ENCODE measurements at regions not wholly inside any gene's neighbourhood (a gene's known extent, or its start where the extent isn't known, plus 50 kb on each side); places are given as distances from the start of the nearest gene placed in this dataset.

DNA sequence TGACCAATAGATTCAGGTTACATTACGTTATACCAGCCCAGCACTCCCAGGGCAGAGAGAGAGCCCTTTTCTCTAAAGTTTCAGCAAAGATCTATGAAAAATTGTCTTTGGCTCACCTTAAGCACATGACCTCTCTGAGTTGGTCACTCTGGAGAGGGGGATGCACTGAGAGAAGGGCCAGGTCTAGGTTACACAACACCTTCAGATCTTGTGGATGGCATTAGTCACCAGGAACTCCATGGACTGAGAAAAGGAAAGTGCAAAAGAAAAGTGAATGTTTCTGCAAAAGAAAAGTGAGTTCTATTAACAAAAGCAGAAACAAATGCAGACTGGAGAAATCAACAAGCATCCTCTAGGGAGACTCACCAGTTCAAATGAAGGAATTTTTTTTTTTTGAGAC lies 253.3 kb upstream of the SALL1 start:
- no peak for DNase-seq (ENCODE audit: low read depth in 2 of 3, low spot score in 1 of 3)

DNA sequence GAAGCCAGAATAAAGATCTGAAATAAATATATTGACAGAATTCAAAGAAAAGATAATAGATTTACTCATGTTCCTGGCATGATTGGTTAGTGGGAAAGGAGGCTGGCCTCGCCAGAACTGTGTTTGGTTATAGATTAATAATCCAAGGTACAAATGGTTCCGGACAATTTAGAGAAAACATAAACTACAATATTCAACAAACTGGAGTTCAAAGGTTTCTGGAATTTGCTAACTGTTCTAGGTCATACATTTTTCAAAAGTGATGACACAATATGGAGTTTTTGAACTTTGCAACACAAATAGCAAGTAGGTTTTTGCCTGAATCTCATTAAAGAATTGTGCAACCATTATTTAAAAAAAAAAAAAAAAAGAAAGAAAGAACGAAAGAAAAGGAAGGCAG lies 251.7 kb upstream of the SALL1 start:
- DNase-seq (ENCODE audit: low read depth in 2 of 3, low spot score in 1 of 3) = no peak

DNA sequence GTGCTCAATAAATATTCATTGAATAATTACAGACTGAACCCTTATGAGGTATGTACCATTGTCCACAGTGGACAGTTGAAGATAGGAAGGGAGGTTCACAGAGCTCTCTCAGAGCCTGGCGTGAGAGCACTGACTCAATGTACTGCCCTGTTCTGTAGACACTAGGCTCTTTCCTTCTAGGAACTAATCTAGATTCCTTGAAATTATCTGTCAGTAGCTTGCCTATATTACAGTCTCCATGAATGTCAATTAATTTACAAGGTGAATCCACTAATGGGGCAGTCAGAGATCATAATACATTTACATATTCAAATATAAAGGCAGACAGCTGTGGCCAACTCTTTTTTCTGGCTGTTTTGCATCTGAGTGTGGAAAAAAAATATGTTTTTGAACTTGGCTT lies 251.2 kb upstream of the SALL1 start:
- DNase-seq (ENCODE audit: low read depth in 2 of 3, low spot score in 1 of 3) = no peak

DNA sequence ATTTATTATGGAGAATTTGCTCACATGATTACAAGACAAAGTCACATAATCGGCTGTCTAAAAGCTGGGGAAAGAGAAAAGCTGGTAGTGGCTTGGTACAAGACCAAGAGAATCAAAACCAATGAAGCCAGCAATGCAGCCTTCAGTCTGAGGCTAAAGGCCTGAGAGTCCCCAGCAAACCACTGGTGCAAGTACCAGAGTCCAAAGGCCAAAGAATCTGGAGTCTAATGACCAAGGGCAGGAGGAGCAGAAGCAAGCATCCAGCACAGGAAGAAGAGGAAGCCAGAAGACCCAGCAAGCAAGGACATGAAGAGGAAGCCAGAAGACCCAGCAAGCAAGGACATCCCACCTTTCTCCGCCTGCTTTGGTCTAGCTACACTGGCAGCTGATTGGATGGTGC lies 250.6 kb upstream of the SALL1 start:
- no peak for DNase-seq (ENCODE audit: low read depth in 2 of 3, low spot score in 1 of 3)

DNA sequence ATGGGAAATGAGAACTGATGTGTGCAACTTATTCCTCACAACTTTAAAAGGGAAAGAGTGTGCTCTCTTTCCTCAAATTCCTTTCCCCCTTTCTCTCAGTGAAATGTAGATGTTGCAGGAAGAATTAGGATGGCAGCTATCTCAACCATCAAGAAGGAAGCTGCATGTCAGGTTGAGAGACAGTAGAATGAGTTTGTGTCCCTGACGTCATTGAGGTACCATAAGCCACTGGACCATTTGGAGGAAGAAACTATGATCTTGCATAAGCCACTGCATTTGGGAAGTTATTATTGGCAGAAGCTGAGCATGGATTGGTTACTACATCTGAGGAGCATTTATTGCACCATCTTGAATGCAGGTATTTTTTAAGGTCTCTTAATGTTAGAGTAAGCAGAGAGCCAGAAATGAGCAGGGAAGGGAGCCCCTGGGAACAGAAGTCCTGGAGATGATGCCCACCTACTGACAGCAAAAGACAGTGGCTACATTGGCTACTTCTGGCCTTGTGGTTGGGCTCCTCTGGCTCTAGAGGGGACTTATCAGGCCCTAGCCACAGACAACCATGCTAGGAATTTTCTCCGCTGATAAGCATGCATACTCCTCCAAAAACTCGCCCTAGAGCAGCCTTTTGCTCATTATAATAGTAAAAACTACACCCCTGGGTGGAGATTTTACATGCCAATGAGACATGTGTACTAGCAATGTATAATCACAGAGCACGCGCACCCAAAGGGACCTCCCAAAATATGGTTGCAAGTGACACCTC lies 249.0 kb upstream of the SALL1 start:
- DNase-seq (ENCODE audit: low read depth in 2 of 3, low spot score in 1 of 3) = no peak

DNA sequence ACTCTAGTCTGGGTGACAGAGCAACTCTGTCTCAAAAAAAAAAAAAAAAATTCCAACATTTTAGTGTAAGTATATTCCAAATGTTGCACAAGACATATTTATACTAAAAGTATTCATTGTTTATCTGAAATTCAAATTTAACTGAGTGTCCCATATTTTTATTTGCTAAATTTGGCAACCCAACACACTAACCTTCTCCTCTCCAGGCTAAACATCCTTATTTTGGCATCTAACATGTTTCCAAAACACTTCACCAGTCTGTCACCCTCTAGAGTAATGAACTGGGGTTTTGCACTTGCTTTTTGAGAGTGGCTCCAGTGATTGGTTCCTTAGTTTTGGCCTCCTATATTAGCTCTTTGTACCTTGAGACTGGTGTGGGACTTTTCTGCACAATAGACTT lies 243.4 kb upstream of the SALL1 start:
- DNase-seq (ENCODE audit: low read depth in 2 of 3, low spot score in 1 of 3) = no peak

DNA sequence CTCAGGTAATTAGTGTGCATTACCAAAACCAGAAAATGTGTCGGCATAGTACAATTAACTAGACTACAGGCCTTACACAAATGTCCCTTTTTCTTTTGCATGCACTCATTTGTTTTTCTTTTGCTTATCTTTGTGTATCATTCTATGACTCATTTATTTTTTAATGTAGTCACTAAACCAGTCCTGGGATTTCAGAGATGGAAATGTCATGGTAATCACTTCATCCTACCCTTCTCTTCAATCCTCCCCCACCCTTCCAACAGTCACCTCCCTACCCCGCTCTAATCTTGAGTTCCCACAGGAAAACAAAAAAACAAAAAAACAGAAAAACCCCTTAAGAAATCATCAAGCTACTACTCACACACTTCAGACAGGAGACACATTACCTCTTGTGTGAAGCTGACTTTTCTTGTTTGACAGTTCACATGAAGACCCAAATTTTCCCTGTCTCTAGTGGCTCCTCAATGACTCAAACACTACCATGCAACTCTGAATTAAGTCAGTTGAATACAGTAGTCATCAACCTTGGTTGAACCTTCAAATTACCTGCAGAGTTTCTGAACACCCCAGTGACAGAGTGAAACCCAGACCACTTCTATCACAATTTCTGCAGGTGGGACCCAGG lies 242.4 kb upstream of the SALL1 start:
- DNase-seq (ENCODE audit: low read depth in 2 of 3, low spot score in 1 of 3) = no peak

DNA sequence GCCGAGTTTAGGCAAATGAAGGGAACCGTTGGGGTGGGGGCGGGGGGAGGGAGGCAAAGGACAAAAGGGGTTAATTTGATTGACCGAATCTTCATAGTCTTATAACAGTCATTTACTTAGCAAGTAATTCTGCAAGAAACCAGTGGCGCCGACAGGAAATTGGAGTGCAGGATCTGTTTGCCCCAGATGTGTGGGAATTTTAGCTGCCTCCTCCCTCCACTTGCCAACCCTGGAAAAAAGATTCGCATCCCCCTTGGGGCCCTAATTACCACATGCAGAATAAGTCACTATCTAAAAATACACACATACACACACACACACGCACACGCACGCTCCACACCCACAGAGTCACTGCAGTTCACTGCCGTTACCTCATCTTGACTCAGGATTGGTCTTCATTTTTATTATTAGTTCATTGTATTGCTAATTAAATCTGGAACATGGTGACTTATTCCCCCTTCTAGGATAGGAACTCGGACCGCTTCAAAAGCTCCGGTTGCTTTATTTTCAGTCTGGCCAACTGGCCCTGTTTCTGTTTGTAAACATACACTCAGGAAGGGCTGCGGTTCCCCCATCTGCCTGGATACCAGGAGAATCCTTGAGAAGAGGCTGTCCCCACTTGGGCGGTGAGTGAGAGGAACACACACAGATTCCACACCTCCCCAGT lies 241.6 kb upstream of the SALL1 start:
- DNase-seq (ENCODE audit: low read depth in 2 of 3, low spot score in 1 of 3) = no peak

DNA sequence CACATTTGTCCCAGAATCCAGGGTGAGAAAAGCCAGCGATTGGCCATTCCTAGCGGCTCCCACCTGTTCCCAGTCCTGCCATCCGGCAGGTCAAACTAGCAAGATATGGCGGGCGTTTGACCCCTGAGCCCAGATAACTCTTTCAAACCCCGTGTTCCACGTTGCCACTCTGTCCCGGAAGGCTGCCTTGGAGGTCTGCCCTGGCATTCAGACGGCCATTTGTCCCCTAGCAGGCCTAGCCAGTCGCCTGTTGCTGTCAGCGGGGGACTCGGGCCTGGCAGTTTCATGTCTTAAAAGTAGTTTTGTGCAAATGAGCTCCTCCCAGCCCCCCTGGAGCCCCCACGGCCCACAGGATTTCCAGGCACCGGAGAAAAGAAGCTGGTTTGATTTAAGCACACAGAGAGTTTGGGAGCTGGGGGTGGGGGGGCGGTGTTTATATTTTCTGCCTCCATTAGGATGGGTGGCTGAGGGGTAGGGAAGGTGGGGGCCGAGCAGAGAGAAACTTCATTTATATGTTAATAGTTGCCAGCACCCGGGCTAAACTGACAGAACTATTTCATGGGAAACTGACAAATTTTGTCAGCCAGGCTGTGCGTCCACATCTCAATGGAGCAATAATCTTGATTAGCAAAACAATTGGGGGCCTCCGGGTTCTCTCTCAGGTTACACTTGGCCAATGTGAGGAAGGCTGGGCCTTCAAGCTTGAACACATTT lies 240.9 kb upstream of the SALL1 start:
- no peak for DNase-seq (ENCODE audit: low read depth in 2 of 3, low spot score in 1 of 3)

DNA sequence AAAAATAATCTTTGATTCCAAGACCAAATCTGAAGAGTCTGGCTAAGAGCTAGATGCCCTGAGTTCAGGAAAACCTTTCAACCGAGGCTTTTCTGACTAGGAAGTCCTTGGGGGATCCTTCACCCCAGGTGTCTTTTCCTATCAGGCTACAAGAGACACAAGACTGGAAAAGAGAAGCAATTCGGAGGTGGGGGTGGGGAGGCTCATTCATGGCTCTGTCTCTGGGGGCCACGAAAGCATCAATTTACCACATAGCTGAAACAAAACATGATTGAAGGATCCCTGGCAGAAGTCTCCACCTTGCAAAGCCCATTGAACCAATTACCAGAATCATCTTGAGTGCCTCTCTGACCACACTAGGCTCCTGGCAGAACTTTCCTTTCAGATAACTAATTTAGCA lies 239.8 kb upstream of the SALL1 start:
- DNase-seq (ENCODE audit: low read depth in 2 of 3, low spot score in 1 of 3) = no peak

DNA sequence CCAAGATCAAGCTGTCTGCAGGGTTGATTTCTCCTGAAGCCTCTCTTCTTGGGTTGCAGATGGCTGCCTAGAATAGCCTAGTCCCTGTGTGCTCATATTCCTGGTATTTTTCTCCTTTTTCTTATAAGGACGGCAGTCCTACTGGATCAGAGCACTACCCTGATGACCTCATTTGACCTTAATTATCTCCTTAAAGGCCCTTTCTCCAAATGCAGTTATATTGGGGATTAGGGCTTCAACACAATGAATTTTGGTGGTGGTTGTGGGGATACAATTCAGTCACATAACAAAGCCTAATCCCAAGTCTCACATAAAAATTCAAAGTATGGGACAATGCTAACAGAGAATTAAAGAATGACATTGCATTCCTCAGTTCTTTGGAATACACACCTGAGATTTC lies 238.8 kb upstream of the SALL1 start:
- DNase-seq (ENCODE audit: low read depth in 2 of 3, low spot score in 1 of 3) = no peak

DNA sequence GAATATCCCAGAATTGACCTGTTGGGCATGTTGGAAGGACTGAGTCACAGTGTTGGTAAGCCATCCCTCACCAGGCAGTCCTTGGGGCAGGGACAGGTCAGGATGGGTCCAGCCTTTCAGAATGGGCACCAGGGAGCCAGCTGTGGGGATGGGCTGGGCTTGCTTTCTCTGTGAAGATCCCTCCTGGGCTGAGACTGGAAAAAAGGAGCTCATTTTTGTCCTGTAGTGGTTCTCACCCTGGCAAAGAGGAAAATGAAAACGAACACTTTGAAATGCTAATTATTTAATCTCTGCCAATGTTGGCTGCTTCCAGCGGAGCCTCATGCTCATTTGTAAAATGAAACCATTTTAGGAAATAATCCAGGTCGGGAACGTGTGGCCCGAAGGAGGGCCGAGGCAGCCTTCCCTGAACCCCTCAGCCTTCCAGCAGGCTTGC lies 237.5 kb upstream of the SALL1 start:
- no peak for DNase-seq (ENCODE audit: low read depth in 2 of 3, low spot score in 1 of 3)

DNA sequence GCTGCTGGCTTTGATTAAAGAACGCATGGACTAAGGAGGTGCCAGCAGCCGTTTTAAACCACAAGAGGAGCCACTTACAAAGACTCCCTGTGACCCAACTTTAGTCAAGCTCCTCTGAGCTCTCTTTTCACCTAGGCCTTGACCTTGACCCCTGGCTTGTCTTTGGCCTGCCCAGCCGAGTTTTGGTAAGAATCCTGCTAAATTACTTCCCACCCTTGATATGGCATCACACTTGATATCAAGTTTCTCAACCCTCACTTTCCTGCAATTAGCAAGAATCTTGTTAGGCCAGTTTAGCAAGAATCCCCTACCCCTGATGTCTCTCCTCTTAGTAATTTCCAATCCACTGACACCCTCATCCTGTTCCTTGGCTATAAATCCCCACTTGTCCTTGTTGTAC lies 232.8 kb upstream of the SALL1 start:
- no peak for DNase-seq (ENCODE audit: low read depth in 2 of 3, low spot score in 1 of 3)

DNA sequence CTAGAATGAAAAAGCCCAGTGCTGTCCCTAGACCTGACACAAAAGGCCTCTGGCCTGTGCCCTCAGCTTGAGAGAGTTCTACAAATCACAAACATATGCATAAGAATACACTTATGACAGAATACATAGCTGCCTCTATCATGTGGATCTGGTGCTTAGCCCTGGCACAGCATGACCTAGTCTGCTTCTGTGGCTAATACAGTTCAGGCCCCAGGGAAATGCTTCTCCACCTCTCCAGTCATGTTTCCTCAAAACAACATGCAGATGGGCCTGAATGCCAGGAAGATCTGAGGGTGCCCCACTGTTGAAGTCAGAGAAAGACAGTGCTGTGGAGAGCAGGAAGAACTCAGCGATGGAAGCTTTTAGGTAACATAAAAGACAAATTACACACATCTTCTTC lies 231.9 kb upstream of the SALL1 start:
- no peak for DNase-seq (ENCODE audit: low read depth in 2 of 3, low spot score in 1 of 3)

DNA sequence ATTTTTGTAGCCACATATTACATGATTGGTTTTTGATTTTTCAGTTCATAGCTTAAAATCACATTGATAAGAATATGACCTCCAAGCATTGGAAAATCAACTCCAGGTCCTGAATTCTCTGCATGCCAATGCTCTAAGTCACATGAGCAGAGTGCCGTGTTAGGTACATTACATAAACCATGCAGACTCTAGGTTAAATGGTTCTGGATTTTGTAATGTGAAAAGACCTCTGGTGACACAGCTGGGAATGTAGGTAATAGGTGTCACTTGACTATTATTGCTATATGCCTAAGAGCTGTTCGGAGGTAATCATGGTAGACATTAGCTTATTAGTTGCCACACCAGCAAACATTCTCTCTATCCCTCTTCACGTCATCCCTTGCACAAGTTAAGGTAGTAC lies 231.1 kb upstream of the SALL1 start:
- DNase-seq (ENCODE audit: low read depth in 2 of 3, low spot score in 1 of 3) = no peak

DNA sequence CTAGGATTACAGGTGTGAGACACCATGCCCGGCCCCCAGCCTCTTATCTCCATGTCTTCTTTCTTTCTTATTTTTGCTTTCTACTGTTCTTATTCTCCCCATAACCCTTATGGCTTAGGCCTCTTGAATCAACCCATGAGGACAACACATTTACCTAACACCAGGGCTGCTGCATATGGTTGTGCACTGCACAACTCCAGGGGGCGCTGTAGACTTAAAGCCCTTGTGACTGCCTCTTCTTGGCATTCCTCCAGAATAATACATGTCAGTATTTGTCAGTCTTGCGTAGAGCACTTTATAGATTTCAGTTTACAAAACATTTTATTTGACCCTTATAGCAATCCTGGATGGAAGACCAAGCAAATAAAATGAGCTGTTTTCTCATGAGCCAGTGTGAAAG lies 225.0 kb upstream of the SALL1 start:
- no peak for DNase-seq (ENCODE audit: low read depth in 2 of 3, low spot score in 1 of 3)

DNA sequence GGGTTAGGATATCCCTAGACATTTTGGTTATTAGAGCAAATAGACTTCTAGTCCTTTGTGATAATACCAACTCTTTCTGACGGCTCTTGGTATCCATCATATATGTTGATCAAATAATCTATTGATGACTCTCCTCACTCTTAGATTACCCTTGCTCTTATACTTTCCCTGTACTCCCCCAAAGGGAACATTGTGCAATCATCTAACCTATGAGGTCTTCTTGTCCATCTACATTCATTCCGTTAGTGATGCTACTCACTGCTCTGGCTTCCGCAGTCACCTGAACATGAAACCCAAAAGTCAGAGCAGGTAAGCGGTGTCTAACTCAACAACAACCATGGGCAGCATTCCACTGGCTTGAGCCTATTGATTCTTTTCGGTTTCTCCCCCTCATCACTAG lies 223.7 kb upstream of the SALL1 start:
- no peak for DNase-seq (ENCODE audit: low read depth in 2 of 3, low spot score in 1 of 3)

DNA sequence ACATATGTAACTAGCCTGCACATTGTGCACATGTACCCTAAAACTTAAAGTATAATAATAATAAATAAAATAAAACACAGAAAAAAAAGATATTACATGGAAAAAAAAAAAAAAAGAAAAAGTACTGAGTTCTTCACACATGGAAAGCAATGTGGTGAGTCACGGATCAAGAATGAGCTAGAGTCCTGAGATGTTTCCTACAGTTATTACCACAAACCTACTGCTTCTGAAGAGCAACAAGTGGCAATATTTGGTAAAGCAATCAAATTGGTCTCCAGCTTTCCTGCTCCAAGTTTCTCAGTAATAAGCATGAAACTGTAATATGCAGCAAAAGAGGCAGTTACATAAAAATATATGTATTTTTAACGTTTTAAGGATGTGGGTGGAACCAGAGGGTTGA lies 223.3 kb upstream of the SALL1 start:
- no peak for DNase-seq (ENCODE audit: low read depth in 2 of 3, low spot score in 1 of 3)

DNA sequence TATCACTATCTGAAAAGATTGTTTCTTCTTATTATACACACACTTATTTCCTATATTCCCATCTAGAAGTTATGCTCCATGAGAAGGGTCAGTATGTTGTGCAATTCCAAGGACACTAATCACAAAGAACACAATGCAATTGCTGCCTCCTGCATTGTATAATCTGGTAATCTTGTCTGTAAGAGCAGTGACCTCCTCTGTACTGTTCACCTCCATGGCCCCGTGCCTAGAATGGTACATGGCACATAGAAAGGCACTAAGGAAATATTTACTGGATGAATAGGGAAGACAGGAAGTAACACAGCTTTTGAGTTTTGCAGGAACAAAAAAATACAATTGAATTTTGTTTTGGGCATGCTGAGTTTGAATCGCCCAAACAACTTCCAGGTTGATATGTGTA lies 214.6 kb upstream of the SALL1 start:
- no peak for DNase-seq (ENCODE audit: low read depth in 2 of 3, low spot score in 1 of 3)

DNA sequence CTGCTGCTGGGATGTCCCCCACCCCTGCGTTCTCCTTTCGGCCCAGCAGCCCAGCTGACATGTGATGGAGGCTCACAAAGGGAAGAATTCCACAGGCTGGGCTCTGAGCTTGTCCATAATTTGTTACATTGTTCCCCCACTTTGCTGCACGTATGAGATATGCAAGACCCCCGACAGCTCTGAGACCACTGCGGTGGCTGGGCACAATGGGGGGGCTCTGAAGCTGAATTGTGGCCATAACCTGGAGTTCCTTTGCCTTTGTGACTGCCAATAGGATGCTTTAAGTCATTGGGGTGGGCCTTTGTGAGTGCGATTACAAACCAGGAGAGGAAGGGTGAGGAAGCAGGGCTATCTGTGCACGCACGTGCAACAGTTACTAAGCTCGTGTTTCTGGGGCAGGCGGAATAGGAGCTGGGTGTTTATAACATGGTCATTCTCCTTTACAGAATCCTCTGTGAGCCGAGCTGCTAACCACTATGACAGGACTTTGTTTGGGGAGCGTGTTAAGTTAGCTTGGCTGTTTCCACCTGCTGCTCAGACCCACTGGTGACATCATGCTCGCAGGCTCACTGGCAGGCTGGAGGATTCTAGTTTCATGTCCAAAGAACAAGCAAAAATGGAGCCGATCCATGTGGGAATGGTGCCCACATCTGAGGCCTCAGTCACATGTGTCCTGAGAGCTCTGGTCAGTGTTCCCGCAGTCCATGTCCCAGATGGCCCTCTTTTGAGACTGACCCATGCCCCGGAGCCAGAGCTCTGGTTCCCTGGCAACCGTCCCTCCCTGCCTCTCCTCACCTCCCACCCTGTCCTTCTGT lies 208.3 kb upstream of the SALL1 start:
- DNase-seq (ENCODE audit: low read depth in 2 of 3, low spot score in 1 of 3) = no peak

DNA sequence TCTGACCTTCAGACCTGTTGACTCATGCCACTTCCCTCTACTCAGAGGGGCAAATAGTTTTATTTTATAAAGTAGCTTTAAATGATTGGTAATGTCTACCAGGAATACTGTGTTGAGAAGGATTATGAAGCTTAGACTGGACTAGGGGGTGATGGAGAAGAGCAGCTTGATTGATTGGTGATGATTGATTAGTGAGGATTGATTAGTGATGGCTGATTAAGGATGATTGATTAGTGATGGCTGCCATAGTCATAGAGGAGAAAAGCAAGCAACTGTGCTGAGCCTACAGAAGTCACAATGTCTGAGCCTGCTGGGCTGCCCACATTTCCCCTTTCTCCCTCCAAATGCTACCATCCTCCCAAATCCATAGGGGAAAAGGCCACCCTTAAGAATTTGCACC lies 206.8 kb upstream of the SALL1 start:
- DNase-seq (ENCODE audit: low read depth in 2 of 3, low spot score in 1 of 3) = no peak
